ENCODE measurements at regions not wholly inside any gene's neighbourhood (a gene's known extent, or its start where the extent isn't known, plus 50 kb on each side); places are given as distances from the start of the nearest gene placed in this dataset.

DNA sequence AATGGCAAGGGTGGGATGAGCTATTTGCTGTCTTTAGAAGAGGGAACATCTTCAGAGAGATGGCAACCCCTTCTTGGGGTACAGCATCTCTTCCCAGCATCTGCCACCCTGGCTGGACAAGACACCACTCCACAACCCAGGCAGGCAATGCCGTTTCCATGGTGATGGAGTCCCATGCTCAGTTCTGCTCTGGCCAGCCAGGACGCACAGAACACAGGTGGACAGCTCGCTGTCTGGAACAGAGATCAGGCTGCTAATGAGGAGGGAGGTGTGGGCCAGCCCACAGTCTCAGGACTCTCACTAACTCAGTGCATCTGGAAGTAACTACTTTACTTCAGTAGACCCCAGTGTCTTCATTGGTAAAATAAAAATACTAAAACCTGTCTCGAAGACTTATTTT is 321.0 kb upstream of the CPEB2 start:
- Histone ChIP-seq H3K9ac (ENCODE audit: low read depth in 1 of 2, low read length in 2 of 2) (no peak overlapping the region), H3K9me3 (ENCODE audit: control insufficient read depth in 4 of 4, low read length in 3 of 4) (peaks cover 0 to 3% (median 0%) of the 10 kb centered on the region in 4 donors), H3K27ac (ENCODE audit: low read depth in 1 of 2, low read length in 2 of 2) (no peak overlapping the region), H3K4me3 (ENCODE audit: low read depth in 1 of 3, low read length in 3 of 3) (no peak overlapping the region), H3K27me3 (ENCODE audit: control insufficient read depth in 4 of 4, insufficient read depth in 4 of 4, low read length in 3 of 4) (peaks cover 0 to 3% (median 0%) of the 10 kb centered on the region in 4 donors), H3K36me3 (ENCODE audit: control insufficient read depth in 4 of 4, insufficient read depth in 3 of 4, low read depth in 1 of 4, low read length in 3 of 4) (no peaks in the 10 kb centered on the region), H3K4me1 (ENCODE audit: control insufficient read depth in 4 of 4, insufficient read depth in 4 of 4, low read length in 3 of 4) (no peaks in the 10 kb centered on the region)
- TF ChIP-seq, protein P1, sequence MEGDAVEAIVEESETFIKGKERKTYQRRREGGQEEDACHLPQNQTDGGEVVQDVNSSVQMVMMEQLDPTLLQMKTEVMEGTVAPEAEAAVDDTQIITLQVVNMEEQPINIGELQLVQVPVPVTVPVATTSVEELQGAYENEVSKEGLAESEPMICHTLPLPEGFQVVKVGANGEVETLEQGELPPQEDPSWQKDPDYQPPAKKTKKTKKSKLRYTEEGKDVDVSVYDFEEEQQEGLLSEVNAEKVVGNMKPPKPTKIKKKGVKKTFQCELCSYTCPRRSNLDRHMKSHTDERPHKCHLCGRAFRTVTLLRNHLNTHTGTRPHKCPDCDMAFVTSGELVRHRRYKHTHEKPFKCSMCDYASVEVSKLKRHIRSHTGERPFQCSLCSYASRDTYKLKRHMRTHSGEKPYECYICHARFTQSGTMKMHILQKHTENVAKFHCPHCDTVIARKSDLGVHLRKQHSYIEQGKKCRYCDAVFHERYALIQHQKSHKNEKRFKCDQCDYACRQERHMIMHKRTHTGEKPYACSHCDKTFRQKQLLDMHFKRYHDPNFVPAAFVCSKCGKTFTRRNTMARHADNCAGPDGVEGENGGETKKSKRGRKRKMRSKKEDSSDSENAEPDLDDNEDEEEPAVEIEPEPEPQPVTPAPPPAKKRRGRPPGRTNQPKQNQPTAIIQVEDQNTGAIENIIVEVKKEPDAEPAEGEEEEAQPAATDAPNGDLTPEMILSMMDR (IDR thresholded peaks at IDR 0.05; ENCODE audit: low read depth, low read length, missing input control): no peak
- TF ChIP-seq, protein P2, sequence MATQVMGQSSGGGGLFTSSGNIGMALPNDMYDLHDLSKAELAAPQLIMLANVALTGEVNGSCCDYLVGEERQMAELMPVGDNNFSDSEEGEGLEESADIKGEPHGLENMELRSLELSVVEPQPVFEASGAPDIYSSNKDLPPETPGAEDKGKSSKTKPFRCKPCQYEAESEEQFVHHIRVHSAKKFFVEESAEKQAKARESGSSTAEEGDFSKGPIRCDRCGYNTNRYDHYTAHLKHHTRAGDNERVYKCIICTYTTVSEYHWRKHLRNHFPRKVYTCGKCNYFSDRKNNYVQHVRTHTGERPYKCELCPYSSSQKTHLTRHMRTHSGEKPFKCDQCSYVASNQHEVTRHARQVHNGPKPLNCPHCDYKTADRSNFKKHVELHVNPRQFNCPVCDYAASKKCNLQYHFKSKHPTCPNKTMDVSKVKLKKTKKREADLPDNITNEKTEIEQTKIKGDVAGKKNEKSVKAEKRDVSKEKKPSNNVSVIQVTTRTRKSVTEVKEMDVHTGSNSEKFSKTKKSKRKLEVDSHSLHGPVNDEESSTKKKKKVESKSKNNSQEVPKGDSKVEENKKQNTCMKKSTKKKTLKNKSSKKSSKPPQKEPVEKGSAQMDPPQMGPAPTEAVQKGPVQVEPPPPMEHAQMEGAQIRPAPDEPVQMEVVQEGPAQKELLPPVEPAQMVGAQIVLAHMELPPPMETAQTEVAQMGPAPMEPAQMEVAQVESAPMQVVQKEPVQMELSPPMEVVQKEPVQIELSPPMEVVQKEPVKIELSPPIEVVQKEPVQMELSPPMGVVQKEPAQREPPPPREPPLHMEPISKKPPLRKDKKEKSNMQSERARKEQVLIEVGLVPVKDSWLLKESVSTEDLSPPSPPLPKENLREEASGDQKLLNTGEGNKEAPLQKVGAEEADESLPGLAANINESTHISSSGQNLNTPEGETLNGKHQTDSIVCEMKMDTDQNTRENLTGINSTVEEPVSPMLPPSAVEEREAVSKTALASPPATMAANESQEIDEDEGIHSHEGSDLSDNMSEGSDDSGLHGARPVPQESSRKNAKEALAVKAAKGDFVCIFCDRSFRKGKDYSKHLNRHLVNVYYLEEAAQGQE (IDR thresholded peaks at IDR 0.05): no peak
- TF ChIP-seq SP1 (IDR thresholded peaks at IDR 0.05) (no peak), RAD21 (IDR thresholded peaks at IDR 0.05) (no peak), TAF1 (conservative IDR thresholded peaks at IDR 0.05) (no peak)
- 77% methylated on average over 4 of the region's 4 CpGs for WGBS
- no peak for DNase-seq (ENCODE audit: low spot score)

DNA sequence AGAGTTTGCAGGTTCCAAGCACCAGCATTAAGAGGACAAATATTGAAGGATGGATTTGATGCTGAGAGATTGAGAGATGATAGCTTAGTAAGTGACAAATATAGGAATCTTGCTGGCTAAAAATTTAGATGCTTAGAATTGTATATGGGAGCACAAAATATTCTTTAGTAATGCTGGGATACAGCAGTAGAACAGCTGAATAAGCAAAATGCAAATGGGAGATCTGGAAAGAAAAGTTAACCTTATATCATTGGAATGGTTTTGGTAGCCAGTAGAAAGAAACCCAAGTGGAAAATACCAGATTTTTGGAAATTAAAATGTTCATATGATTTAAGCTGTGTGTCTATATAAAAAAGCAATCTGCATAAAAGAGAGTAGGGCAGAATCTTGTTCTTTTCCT is 308.6 kb upstream of the CPEB2 start:
- H3K27ac ChIP-seq (ENCODE audit: low read depth in 1 of 2, low read length in 2 of 2): no peak overlapping the region
- H3K9ac ChIP-seq (ENCODE audit: low read depth in 1 of 2, low read length in 2 of 2): no peak overlapping the region
- H3K4me1 ChIP-seq (ENCODE audit: control insufficient read depth in 4 of 4, insufficient read depth in 4 of 4, low read length in 3 of 4): no peaks in the 10 kb centered on the region
- no peak for DNase-seq (ENCODE audit: low spot score)
- no peak overlapping the region for H3K4me3 ChIP-seq (ENCODE audit: low read depth in 1 of 3, low read length in 3 of 3)
- no peaks in the 10 kb centered on the region for H3K36me3 ChIP-seq (ENCODE audit: control insufficient read depth in 4 of 4, insufficient read depth in 3 of 4, low read depth in 1 of 4, low read length in 3 of 4)
- H3K27me3 ChIP-seq (ENCODE audit: control insufficient read depth in 4 of 4, insufficient read depth in 4 of 4, low read length in 3 of 4): no peaks in the 10 kb centered on the region
- TF ChIP-seq HNF4A (conservative IDR thresholded peaks at IDR 0.05): no peak
- TF ChIP-seq, protein P1 (IDR thresholded peaks at IDR 0.05; ENCODE audit: low read depth, low read length, missing input control): no peak
- TF ChIP-seq NR2F2 (IDR thresholded peaks at IDR 0.05): no peak
- TF ChIP-seq TAF1 (conservative IDR thresholded peaks at IDR 0.05): no peak
- TF ChIP-seq SP1 (IDR thresholded peaks at IDR 0.05): no peak
- TF ChIP-seq HNF4G (IDR thresholded peaks at IDR 0.05): no peak
- TF ChIP-seq RAD21 (IDR thresholded peaks at IDR 0.05): no peak
- no peak for TF ChIP-seq YY1 (IDR thresholded peaks at IDR 0.05)
- TF ChIP-seq RXRA (IDR thresholded peaks at IDR 0.05): no peak
- TF ChIP-seq, protein P3, sequence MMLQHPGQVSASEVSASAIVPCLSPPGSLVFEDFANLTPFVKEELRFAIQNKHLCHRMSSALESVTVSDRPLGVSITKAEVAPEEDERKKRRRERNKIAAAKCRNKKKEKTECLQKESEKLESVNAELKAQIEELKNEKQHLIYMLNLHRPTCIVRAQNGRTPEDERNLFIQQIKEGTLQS (IDR thresholded peaks at IDR 0.05): no peak
- TF ChIP-seq FOXA1 (IDR thresholded peaks at IDR 0.05): no peak
- TF ChIP-seq GABPA (IDR thresholded peaks at IDR 0.05 in 1 of 2, conservative IDR thresholded peaks at IDR 0.05 in 1 of 2): no peak
- TF ChIP-seq FOXA2 (IDR thresholded peaks at IDR 0.05): no peak
- TF ChIP-seq EGR1 (IDR thresholded peaks at IDR 0.05; ENCODE audit: low read depth in 2 of 2): no peak
- no peak for TF ChIP-seq ZBTB33 (IDR thresholded peaks at IDR 0.05)
- TF ChIP-seq JUND (IDR thresholded peaks at IDR 0.05): no peak
- TF ChIP-seq, protein P2 (IDR thresholded peaks at IDR 0.05): no peak
- TF ChIP-seq MAX (IDR thresholded peaks at IDR 0.05): no peak
- H3K9me3 ChIP-seq (ENCODE audit: control insufficient read depth in 4 of 4, low read length in 3 of 4): no peaks in the 10 kb centered on the region

Measured in liver (tissue), 8 donors.